Heart right ventricle (tissue), 16 donors: ENCODE measurements at regions not wholly inside any gene's neighbourhood (a gene's known extent, or its start where the extent isn't known, plus 50 kb on each side); places are given as distances from the start of the nearest gene placed in this dataset.

ENCODE experiments used
- ATAC-seq, 8 donors: fragments of 200-7000 bp; cut with Tn5 transposase; one replicate each; pipeline ENCODE4 v1.9.1; 2020; ENCODE audit warnings: mild to moderate bottlenecking in 8 of 8, moderate library complexity in 8 of 8, moderate number of reproducible peaks in 1 of 8
- DNase-seq, 2 donors: peaks; one replicate each; pipeline ENCODE4 v3.0.0-alpha.2; 2020
- H3K27ac ChIP-seq, 10 donors: fragments of 200-600 bp; sonication (generic) in 2 of 10; one replicate each; pipeline versions ENCODE4 v1.5.0 to v1.8.0; 2020 to 2022; ENCODE audit warnings: mild to moderate bottlenecking in 3 of 10
- H3K27me3 ChIP-seq, 7 donors: fragments of 200-600 bp; one replicate each; pipeline ENCODE4 v1.8.0; 2021 to 2022; ENCODE audit warnings: mild to moderate bottlenecking in 2 of 7
- H3K36me3 ChIP-seq, 9 donors: fragments of 200-600 bp; sonication (generic) in 1 of 9; one replicate each; pipeline versions ENCODE4 v1.5.0 to v1.8.0; 2020 to 2022; ENCODE audit warnings: mild to moderate bottlenecking in 2 of 9
- H3K4me1 ChIP-seq, 9 donors: fragments of 200-600 bp; sonication (generic) in 1 of 9; one replicate each; pipeline versions ENCODE4 v1.5.0 to v1.8.0; 2020 to 2022; ENCODE audit warnings: mild to moderate bottlenecking in 4 of 9
- H3K4me3 ChIP-seq, 10 donors: fragments of 200-600 bp; sonication (generic) in 2 of 10; one replicate each; pipeline versions ENCODE4 v1.5.0 to v1.8.0; 2020 to 2022; ENCODE audit warnings: mild to moderate bottlenecking in 7 of 10, moderate library complexity in 2 of 10
- H3K9me3 ChIP-seq, 11 donors: fragments of 200-600 bp in 10 of 11; sonication (generic) in 2 of 11; one replicate each; pipeline versions ENCODE4 v1.5.0 to v1.8.0; 2013 to 2022; ENCODE audit warnings: mild to moderate bottlenecking in 2 of 11, control low read depth in 1 of 11, moderate library complexity in 1 of 11
- WGBS, 2 donors: extraction: QIAGEN DNeasy Blood & Tissue Kit; methylation state at CpG; one replicate each; pipeline ENCODE4 v1.1.7; 2013; ENCODE audit warnings: inconsistent platforms in 1 of 2; 5-methylcytosine and 5-hydroxymethylcytosine counted together
- intact Hi-C, 10 donors: fragments of 100-400 bp; cut with DNase I; formaldehyde crosslinking; loops; one replicate each; pipeline versions ENCODE4 v1.11.1 to v1.14.2; 2022
- TF ChIP-seq, protein P1 (sequence below), 9 donors: fragments of 200-600 bp; sonication (generic) in 2 of 9; IDR thresholded peaks; one replicate each; pipeline versions ENCODE4 v1.5.0 to v1.8.0; 2021 to 2022; ENCODE audit warnings: antibody characterized with exemption in 9 of 9, mild to moderate bottlenecking in 5 of 9, moderate library complexity in 1 of 9
- donor health status: Arrhythmogenic right ventricular cardiomyopathy.
- donor health status: ischemic (EF 13 %, LVEDD 7.1; RV severe dilation, severe dysfunction).
- donor health status: healthy with polysubstance abuse.
- donor health status: DM: no; HTN: yes; CAD: no.
- donor health status: DM: no; HTN: no; CAD: no.
- donor health status: ischemic (EF 25% LVEDD 6.9; RV normal size, moderate dysfunction).
- donor health status: ischemic (EF 25% LVEDD 5.7; RV mildly dilated, moderate dysfunction).
- donor health status: healthy.
- donor health status: DM: yes; HTN: yes; CAD: no.
- donor health status: Ischemic cardiomyopathy.
- donor health status: ischemic (EF 35%, LVEDD 5.7; RV mildly dilated, moderate dysfunction).
- donor health status: nonischemic (EF 11% LVEDD 7.7; RV severe dilation, severe dysfunction).
- donor health status: DM: yes; HTN: yes; CAD: no.
- donor health status: PGD.
- donor health status: ischemic (EF 29% LVEDD 5.4; RV normal size, mild dysfunction).
- donor health status: nonischemic (EF 23%, LVEDD 6.1; RV moderate dilation, normal function).

DNA sequence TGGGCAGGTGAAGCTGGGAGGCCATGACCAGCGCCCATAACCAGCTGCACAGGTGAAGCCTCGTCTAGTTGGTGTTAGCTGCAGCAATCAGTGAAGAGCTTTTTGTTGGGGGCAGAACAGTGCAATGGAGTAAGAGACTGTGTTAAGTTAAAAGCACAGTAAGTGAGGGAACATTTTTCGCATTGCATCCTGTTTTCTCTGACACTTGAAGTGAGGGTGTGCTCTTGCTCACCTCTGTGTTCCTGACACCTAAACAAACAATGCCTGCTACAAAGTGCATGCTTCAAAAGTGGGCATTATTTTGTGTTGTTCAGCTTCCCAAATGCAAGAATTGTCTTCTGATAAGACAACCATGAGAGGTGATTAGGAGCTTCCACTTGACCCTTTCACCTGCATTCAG, 324.0 kb upstream of the ACVR2A start:
- intact Hi-C loops = no loop called here
- 85 to 88% methylated on average over 3 of the region's 3 CpGs for WGBS, 2 donors
- Histone ChIP-seq H3K9me3 (peaks cover 0 to under 1% (median 0%) of the 10 kb centered on the region in 11 donors), H3K4me1 (peaks cover 0 to 4% (median 0%) of the 10 kb centered on the region in 9 donors), H3K27ac (no peak overlapping the region), H3K27me3 (no peaks in the 10 kb centered on the region), H3K4me3 (no peak overlapping the region), H3K36me3 (no peaks in the 10 kb centered on the region)
- no peak for DNase-seq
- no peak for ATAC-seq
- TF ChIP-seq, protein P1, sequence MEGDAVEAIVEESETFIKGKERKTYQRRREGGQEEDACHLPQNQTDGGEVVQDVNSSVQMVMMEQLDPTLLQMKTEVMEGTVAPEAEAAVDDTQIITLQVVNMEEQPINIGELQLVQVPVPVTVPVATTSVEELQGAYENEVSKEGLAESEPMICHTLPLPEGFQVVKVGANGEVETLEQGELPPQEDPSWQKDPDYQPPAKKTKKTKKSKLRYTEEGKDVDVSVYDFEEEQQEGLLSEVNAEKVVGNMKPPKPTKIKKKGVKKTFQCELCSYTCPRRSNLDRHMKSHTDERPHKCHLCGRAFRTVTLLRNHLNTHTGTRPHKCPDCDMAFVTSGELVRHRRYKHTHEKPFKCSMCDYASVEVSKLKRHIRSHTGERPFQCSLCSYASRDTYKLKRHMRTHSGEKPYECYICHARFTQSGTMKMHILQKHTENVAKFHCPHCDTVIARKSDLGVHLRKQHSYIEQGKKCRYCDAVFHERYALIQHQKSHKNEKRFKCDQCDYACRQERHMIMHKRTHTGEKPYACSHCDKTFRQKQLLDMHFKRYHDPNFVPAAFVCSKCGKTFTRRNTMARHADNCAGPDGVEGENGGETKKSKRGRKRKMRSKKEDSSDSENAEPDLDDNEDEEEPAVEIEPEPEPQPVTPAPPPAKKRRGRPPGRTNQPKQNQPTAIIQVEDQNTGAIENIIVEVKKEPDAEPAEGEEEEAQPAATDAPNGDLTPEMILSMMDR (IDR thresholded peaks at IDR 0.05) = no peak

DNA sequence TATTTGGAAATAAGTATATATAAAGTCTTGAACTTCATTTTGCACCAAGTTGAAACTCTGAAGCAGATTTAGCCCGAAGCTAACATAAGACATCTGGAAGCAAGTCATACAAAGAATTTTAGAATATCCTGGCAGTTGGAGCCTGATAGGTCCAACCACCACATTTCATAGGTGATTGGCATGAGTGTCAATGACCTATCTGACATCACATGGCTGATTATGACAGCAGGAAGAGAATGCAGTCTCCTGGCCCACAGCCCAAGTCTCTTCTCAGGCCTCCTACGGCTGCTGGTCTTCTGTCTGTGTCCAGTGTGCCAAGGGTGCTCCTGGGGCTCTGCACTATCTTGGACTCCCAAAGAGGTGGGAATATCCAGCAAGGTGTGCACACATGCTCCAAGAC, 325.7 kb upstream of the ACVR2A start:
- H3K27ac ChIP-seq = no peak overlapping the region
- peaks cover 0 to 2% (median 0%) of the 10 kb centered on the region in 11 donors for H3K9me3 ChIP-seq
- no peak for ATAC-seq
- TF ChIP-seq, protein P1 (IDR thresholded peaks at IDR 0.05) = no peak
- no peaks in the 10 kb centered on the region for H3K27me3 ChIP-seq
- no peak for DNase-seq
- no peaks in the 10 kb centered on the region for H3K36me3 ChIP-seq
- no peaks in the 10 kb centered on the region for H3K4me1 ChIP-seq
- intact Hi-C loops = no loop called here
- H3K4me3 ChIP-seq = no peak overlapping the region
- WGBS, 2 donors = 79 to 84% methylated on average over 2 of the region's 2 CpGs

DNA sequence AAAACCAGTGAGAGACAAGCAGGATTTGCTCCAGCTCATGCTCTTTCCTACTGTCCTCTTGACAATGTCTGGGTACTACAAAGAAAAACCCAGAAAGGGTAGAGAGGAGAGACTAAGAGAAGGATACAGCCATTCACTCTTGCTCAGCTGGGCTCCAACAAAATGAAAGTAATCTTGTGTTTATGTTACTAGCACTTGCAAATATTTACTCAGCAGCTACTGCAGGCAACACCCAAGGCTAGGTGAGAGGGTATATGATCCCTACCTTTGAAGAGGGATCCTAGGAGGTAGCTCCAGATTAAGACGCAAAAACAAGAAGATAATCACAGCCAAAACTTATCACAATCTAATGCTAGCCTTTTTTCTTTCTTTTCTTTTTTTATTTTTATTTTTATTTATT, 329.6 kb upstream of the ACVR2A start:
- ATAC-seq = no peak
- peaks cover 0 to 13% (median 4%) of the 10 kb centered on the region in 9 donors for H3K4me1 ChIP-seq
- no peak overlapping the region for H3K27ac ChIP-seq
- DNase-seq = no peak
- intact Hi-C loops = loop anchor here in 1 of 10 donors (1.0 kb wide), 1 partner anchor 26 kb away; no protein-coding TSS in a partner anchor
- H3K9me3 ChIP-seq = peaks cover 0 to 2% (median 0%) of the 10 kb centered on the region in 11 donors
- no peak overlapping the region for H3K4me3 ChIP-seq
- TF ChIP-seq, protein P1 (IDR thresholded peaks at IDR 0.05) = no peak
- no peaks in the 10 kb centered on the region for H3K27me3 ChIP-seq
- H3K36me3 ChIP-seq = no peaks in the 10 kb centered on the region
- 80 to 93% methylated on average over 1 of the region's 1 CpG for WGBS, 2 donors

DNA sequence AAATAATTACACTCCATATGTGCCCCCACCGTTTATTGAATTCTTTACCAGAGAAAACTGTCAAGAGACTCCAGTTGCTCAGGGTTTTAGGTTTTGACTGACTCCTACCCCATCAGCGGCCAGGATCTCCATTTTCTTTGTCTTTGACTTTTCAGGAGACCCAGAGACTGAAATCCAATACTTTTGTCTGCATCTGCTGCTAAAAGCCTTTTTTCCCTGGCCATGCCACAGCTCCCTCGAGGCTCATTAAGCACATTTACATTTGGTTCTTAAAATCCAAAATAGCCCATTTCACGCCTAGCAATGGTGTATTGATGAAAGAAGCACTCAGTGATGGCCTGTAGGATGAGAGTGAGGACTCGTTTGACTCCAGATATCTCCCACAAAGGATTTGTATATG, 332.6 kb upstream of the ACVR2A start:
- Histone ChIP-seq H3K27me3 (no peaks in the 10 kb centered on the region), H3K4me1 (peaks cover 0 to 13% (median 4%) of the 10 kb centered on the region in 9 donors), H3K9me3 (peaks cover 0 to 2% (median 0%) of the 10 kb centered on the region in 11 donors), H3K4me3 (no peak overlapping the region), H3K36me3 (no peaks in the 10 kb centered on the region), H3K27ac (peak overlapping the region in 2 of 10 donors; percentile 19 to 54)
- ATAC-seq (no peak), DNase-seq (no peak)
- 60 to 70% methylated on average over 5 of the region's 5 CpGs for WGBS, 2 donors
- TF ChIP-seq, protein P1 (IDR thresholded peaks at IDR 0.05) = no peak
- intact Hi-C loops = no loop called here
